SW480 (cell line): ENCODE measurements at regions not wholly inside any gene's neighbourhood (a gene's known extent, or its start where the extent isn't known, plus 50 kb on each side); places are given as distances from the start of the nearest gene placed in this dataset.

ENCODE experiments used
- DNase-seq: peaks from one replicate; pipeline ENCODE4 v3.0.0-alpha.2; 2016; ENCODE audit warnings: low spot score

DNA sequence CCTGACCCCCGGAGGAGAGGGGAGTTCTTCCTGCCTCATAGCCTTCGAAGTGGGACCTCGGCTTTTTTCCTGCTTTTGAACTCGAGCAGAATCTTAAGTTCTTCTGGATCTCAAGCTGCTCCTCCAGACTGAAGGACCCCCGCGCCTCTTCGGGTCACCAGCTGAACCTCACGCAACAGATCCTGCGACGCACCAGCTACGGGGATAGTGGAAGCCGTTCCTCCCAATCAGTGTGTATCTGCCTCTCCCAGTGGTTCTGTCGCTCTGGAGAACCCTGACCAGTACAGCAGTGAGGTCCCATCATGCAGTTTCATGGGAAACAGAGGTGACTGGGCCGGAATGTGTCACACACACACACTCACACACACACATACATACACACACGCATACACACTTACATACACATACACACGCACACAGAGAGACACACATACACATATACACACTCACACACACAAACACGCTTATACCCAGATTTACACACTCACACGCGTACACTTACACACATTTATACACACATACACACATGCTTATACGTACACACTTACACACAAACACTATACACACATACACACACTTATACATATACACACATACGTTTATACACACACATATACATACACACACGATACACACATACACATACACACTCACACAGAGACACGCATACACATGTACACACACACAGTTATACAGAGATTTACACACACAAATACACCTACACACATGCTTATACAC lies 170.0 kb downstream of the TTLL2 start:
- DNase-seq, result no peak

DNA sequence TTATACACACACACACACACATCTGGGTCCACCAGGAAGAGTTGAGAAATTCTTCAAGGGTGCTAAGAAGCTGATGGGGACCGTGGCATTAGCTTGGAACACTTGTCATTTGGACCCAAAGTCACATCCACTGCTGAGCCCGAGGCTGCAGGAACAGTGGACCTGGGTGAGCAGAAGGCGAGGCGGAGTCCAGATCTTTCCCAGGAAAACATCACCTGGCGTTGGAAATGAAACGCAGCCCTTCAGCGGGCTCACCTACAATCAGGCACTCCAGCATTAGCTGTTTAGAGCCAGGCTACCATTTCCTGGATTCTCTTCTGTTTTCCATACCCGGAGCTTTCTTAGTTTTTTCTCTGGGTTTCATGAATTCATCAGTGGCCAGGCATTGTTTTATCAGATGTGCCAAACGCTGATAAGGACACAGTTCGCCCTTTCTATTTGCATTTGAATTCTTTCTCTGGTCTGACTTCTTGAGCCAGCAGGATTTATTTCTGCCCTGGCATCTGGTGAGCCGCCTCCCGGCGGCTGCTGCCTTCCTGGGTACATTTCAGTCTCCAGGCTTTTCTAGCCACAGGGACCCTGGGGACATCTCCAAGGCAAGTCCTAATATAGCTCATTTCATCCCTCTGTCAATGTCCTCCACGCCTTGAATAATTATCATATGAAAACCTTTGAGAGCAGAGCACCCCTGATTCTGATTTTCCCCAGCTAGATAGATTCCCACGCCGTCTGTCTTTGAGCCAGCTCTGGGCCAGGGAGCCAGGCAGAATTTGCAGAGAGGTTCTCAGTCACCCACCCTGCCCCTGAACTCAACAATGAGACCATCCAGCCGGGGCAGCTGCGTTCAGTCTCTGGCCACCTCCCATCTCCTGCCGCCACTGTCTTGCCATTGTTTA lies 170.9 kb downstream of the TTLL2 start:
- DNase-seq, result no peak

DNA sequence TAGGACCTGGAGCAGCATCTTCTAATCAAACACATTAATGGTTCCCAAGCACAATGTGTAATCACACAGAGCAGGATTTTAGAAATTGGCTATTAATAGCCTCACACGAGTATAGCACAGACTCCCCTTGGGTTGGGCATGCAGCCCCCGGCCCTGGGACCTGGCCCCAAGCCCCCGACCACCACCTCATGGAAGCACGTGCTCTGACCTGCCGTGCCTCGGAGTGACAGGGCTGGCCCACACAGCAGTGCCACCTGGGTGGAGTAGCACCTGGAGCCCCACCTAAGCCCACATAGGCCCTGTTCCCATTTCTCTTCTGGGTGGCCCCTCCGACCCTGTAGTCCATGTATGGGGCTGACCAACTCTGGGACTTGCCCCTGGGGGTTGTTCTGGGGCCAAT lies 171.8 kb downstream of the TTLL2 start:
- no peak for DNase-seq

DNA sequence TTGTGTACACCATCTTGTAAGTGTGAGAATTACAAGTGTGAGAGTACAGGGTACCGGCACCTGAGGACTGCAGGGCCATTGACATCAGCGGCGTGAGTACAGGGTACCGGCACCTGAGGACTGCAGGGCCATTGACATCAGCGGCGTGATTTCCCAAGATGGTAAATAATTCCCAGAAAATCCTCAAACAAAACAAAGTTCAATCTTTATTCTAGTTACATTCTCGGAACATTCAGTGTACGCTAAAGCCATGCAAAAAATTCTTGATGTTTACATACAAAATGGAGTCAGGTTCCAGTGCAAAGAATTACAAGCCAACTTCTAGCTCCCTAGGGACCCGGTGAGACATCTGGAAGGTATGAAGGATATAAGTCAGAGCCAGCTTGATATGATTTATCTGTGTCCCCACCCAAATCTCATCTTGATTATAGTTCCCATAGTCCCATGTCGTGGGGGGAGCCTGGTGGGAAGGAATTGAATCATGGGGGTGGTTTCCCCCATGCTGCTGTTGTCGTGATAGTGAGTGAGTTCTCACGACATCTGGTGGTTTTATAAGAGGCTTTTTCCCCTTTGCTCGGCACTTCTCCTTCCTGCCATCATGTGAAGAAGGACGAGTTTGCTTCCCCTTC lies 172.7 kb downstream of the TTLL2 start:
- DNase-seq, result no peak

DNA sequence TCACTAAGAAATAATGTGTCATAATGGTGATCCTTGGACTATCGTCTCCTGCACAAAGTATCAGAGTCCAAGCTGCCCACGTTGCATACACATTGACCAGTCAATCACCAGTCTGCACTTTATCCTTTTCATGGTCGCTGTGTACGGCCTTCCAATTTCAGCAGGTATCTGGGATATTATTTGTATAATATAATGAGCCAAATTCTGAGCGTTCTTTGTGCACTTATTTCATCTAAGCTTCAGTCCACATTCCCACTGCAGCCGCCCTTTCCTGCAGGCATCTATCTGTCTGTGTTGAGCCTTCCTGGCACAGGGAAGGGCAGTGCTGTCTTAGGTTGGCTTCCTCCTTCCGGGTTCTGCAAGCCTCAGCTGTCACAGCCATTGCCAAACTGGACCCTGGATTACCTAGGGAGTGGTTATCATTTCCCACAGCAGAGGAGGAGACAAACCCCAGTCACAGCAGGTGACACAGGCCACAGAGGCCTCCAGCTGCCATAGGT lies 174.3 kb downstream of the TTLL2 start:
- no peak for DNase-seq

DNA sequence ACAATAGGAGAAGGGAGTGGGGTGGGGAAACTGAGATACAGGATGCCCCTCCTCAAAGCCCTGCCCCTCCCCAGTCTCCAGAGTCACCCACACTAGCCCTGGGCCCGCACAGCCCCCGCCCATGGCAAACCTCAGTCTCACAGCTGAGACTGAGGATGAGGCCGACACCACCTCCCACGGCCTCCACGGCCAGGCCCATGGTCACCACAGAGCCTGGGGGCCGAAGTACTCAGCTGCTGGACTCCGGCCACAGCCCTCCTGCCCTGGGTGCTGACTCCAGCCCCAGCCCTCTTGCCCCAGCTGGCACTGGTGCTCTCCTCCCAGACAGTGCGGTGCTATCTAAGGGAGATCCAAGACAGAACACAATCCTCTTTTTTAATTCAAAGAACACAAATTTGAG lies 176.1 kb downstream of the TTLL2 start:
- no peak for DNase-seq

DNA sequence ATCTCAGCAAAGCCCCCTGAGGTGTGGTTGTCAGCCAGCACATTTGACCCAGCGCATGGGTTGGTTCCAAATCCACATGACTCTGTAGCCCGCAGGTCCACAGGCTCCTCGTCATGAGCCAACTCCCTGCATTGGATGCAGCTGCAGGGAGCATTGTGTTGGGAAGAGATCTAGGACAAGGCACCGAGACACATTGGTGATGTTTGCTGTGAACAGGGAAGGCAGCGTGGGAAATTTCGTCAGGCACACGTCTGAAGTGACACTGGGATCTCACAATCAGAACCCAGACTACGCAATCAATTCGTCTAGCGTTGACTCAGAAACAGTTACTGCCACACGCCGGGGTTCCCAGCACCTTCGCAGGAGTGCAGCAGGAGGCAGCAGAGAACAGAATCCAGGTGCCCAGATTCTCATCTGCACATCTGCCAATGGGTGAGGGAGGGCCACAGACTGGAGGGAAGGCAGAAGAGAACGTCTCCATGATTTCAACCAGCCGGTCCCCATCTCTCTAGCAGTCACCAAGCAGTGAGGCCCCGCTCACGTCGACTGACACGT lies 177.0 kb downstream of the TTLL2 start:
- peak; percentile 34 for DNase-seq

DNA sequence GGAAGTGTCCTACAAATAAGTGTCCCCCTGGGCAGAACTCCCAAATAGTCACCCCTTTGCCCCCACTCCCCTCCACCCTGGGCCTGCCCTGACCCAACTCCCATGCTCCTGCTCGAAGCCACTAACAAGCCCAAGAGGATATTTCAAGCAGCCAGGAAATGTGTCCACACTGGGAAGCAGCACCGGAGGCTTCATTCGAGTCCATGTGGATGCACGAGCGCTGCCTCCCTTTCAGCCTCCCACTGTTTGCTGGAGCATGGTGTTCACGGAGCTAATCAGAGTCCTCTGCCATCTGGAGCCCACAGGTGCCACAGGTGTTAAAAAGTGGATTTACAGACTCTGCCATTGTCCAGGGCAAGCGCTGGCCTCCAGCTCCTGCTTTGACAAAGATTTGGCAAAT lies 177.6 kb downstream of the TTLL2 start:
- DNase-seq, result no peak

DNA sequence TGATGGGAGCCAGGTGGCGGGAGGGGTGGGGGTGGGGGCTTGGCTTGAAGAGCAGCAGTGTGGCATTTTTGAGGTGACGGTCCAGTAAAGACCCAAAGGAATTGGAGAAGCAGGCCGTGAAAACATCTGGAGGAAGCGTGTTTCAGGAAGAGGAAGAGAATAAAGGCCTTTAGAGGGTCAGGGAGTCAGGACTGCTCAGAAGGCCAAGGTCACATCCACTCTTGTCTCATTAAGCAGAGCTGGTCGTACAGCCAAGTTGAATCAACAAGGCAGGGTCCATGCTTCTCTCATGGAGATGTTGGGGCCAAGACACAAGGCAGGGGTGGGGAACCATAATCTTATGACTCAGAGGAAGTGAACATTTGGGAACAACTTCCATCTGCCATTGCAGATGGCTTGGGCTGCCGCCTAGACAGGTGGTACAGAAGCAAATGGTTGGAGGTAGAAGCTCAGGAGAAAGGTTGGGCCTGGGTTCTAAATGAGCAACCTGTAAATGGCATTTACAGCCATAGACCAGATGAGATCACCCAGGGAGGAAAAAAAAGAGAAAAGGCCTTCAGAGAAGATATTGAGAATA lies 179.6 kb downstream of the TTLL2 start:
- DNase-seq, result no peak

DNA sequence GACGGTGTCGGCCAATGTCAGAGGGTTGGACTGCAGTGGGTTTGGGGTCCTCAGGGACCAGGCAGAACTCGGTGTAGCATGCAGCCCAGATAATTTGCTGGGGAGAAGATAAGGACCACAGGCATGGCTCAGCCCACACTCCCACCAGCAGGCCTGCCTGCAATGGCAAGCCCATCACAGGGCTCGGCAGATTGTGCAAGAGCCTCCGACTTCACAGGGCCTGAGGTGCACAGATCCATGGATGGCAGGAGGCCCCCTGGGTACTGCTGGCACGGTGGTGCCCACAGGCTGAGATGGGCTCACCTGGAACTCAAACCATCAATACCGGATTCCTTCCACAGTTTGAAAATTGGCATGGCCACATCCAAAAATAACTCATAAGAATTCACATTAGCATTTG lies 180.3 kb downstream of the TTLL2 start:
- DNase-seq, result no peak

DNA sequence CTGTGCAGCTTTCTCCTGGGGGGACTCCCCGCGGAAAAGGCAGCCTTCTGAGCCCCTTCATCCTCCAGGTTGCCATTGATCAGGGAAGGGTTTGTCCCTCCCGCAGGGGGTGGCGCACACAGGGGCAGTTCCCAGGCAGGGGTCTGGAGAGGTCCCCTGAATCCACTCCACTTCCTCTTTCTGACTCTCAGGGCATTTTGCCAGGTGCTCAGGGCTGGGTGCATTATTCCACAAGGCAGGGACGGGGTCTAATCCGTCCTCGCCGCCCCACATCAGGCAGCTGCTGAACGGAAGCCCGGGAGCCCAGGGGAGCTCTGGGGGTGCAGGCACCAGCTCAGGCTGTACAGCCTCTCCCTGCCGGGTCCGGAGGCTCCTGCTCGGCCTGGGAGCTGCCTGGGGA lies 180.9 kb downstream of the TTLL2 start:
- no peak for DNase-seq

DNA sequence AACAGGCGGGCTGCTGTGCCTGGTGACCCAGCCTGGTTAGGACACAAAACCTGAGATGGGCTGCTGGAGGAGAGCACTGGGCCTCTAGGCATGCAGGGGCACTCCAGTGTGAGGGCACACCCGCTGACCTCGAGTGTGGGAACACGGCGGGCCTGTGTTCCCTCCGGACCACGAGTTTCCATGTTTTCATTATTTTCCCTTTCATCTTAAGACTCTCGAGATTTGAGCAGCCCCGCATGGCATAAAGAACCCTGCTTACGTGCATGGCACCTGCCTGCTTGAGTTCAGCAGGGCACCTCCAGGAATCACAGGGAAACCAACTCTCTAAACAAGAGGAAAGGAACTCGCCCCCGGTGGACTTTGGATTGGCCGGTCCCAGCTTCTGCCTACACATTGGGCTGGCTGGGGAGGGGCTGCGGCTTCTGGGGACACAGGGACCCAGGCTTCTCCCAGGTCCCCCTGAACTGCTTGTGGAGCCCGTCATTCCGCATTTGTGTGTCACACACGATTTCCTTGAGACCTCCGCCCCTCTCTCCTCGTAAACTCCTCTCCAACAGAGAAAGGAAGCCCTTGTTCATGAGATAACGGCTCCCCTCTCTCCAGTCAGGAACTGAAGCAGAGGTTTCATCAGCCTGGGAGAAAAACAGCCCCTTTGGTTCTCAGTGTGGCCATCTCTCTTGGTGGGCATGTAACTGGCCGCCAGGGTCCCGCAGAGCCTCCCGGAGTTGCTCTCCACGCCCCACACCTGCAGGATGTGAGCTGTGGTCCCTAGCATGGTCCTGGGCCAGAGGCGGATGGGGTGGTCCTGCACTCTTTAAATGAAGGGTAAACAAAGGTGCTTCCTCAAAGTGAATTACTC lies 181.8 kb downstream of the TTLL2 start:
- no peak for DNase-seq

DNA sequence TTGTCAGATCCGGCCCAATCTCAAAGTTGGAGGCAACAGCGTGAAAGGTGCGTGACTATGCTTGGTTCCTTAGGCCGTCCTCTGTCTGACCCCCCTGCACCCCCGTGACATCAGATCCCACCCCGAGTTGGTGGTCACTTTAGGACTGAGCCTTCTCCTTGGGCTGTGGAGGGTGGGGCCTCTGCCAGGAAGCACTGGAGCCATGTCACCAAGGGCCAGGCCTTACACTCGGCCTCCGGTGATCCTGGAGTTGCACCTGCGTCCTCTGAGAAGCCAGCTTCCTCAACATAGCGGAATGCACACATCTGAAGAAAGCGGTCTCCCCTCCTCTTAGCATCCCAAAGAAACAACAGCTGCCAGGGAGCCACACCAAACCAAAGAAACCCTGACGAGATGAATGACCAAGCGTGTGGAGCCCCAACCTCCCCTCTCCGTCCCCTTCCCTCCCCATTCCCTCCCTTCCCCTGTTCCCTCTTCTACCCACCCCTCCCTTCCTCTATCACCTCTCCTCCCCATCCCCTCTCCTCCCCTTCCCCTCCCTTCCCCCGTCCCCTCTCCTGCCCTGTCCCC lies 182.6 kb downstream of the TTLL2 start:
- no peak for DNase-seq

DNA sequence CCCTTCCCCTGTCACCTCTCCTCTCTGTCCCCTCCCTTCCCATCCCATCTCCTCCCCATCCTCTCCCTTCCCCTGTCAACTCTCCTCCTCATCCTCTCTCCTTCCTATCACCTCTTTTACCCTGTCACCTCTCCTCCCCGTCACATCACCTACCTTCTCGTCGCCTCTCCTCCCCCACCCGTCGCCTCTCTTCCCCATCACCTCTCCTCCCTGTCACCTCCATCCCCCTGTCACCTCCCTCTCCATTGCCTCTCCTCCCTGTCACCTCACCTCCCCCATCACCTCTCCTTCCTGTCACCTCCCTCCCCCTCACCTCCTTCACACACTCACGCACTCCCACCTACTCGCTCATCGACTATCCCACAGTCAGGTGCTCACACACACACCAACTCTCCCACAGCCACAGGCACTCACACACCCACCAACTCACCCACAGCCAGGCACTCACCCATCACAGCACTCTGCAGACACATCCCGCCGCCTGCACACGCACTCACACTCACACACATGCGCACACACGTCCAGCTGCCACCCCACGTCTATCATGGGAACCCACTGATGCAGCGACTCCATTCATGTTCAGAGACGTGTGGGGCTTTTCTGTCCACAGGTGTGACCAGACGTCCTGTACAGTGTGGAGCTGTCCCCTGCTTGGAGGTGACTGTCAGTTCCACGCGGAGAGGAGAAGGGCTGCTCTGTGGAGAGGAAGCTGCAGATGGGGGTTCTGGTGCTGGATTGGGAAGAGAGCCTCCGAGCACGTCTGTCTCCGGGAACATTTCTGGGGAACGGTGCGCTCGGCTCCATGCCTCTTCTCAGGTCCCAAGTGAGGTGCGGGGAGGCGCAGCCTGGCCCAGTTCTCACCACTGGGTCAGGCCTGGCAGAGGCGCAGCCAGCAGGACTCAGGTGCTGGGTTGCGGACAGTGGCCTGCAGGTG lies 184.3 kb downstream of the TTLL2 start:
- no peak for DNase-seq

DNA sequence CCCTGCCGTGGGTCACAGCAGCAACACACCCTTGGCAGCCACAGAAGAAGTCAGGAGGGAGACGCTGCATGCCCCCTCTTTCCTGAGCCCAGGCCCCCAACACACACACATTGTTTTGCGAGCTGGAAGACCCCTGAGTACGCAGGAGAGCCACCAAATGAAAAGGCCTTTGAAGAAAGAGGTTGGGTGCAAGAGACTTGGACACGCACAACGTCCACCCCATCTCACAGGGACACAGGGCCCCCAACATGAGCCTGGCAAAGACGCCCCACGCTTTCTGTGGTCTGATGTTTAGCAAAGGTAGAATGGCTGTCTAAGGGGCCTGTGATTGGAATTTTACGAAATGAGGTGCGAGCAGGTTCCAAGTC lies 185.0 kb downstream of the TTLL2 start:
- DNase-seq, result no peak

DNA sequence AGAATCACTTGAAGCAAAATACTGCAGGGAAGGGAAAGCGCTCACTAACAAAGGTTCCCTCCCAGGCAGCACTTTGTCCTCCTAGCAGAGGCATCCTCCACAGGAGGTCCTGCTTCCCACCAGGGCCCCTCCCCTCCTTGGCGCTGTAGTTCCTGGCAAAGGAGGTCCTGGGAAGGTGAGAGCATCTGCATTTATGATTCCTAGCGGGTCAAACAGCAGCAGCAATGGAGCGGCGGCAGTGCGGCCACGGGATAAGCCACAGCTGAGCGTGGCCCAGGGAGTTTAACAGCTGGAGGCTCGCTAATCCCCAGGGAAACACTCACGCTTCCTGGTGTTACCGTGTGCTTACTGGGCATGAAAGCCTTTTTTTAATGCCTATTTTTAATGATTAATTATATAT lies 185.8 kb downstream of the TTLL2 start:
- DNase-seq, result no peak

DNA sequence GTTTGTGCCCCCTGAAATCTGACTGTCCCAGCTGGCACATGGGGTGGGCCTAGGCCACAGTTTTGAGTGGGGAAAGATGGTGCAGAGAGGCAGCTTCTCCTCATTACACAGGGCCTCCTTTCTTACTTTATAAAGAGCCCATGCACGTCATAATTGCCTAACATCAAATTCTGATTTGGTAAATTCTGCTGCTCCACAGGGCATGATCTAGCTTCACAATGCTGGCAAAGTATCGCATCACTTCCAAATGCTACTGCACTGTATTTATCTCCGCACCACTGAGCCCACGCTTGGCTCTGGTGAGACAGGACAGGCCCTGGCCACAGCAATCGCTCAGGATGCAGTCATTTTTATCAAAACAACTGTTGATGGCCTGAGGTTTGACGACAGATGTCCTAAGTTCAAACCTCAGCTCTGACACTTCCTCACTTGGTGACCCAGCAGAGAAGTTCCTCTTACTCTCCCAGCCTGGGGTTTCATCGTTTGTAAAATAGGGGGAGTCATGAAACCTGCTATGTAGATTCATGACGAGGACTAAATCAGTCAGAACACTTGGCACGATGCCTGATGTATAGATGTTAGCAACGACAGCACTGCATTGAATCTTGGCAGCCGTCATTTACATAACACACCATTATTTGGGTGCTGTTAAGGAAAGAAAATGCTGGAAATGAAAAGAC lies 187.9 kb downstream of the TTLL2 start:
- no peak for DNase-seq

DNA sequence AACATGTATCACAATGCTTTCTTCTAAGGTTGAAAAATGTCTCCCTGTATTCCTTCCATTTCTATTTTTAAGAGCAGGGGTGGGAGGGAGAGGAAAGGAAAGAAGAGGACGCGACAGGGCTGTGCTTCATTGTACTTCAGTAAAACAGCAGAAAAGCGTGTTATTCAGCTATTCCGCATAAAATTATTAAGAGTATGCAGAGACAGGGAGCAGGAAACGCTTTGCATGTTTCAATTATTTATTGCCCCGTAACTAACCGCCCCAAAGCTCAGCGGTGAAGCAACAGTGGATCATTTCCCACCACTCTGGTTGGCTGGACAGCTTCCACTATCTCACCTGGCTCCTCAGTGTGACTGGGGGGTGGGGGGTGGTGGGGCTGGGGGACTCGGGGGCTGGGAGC lies 188.9 kb downstream of the TTLL2 start:
- DNase-seq, result no peak

DNA sequence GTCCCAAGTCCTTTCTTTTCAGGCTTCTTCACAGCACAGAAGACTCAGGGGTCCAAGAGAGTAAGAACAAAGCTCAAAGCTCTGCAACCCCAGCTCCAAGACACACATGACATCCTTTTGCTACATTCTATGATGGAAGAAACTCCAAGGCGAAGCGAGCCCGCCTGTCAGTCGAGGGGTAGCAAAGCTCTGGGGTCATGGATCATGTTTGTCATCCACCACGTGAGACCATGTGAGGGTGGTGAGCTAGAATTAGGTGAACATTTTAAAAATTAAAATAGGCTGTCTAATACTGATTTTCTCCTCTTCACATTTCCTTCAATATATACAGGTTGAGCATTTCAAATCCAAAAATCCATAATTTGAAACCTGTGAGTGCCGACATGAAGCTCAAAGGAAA lies 189.6 kb downstream of the TTLL2 start:
- DNase-seq, result no peak
